ENCODE measurements at regions not wholly inside any gene's neighbourhood (a gene's known extent, or its start where the extent isn't known, plus 50 kb on each side); places are given as distances from the start of the nearest gene placed in this dataset.

- H3K36me3 ChIP-seq (ENCODE audit: control insufficient read depth in 1 of 2, insufficient read depth in 2 of 2, low read length in 2 of 2): no peaks in the 10 kb centered on the region
- H3K79me2 ChIP-seq (ENCODE audit: insufficient read depth, low read length): no peaks in the 10 kb centered on the region
- no peak for TF ChIP-seq SIN3A (IDR thresholded peaks at IDR 0.05; ENCODE audit: low read depth)
- no peak for TF ChIP-seq JUND (IDR thresholded peaks at IDR 0.05)
- TF ChIP-seq POLR2A (IDR thresholded peaks at IDR 0.05; ENCODE audit: borderline replicate concordance, extremely low read depth, insufficient read depth, insufficient read length): no peak
- no peak for TF ChIP-seq RAD21 (IDR thresholded peaks at IDR 0.05; ENCODE audit: low read depth)
- no peak for TF ChIP-seq ZNF274 (IDR thresholded peaks at IDR 0.05; ENCODE audit: low read depth, low read length)
- TF ChIP-seq MAX (IDR thresholded peaks at IDR 0.05): no peak
- TF ChIP-seq SRF (IDR thresholded peaks at IDR 0.05; ENCODE audit: low read depth): no peak
- TF ChIP-seq YY1 (IDR thresholded peaks at IDR 0.05; ENCODE audit: extremely low read depth, insufficient replicate concordance, low read depth, low read length): no peak
- no peak for TF ChIP-seq EGR1 (IDR thresholded peaks at IDR 0.05; ENCODE audit: low read depth)
- no peak for TF ChIP-seq ZFX (IDR thresholded peaks at IDR 0.05)
- TF ChIP-seq CTCF (IDR thresholded peaks at IDR 0.05 in 2 of 3, conservative IDR thresholded peaks at IDR 0.05 in 1 of 3; ENCODE audit: borderline replicate concordance in 1 of 3, insufficient read depth in 1 of 3, low read depth in 2 of 3, low read length in 2 of 3): no peak
- TF ChIP-seq CEBPB (IDR thresholded peaks at IDR 0.05; ENCODE audit: low read depth): no peak
- no peak for TF ChIP-seq FOSL1 (IDR thresholded peaks at IDR 0.05; ENCODE audit: low read depth)
- TF ChIP-seq TCF7L2 (IDR thresholded peaks at IDR 0.05; ENCODE audit: borderline replicate concordance, extremely low read depth, insufficient read depth, insufficient read length): no peak
- no peak overlapping the region for H3K27ac ChIP-seq (ENCODE audit: low read depth, low read length)
- DNase-seq (ENCODE audit: low read depth, low spot score) (no peak), ATAC-seq (no peak)
- no peak overlapping the region for H2AFZ ChIP-seq (ENCODE audit: low read depth, low read length, poor library complexity, severe bottlenecking)
- H3K9me3 ChIP-seq (ENCODE audit: control insufficient read depth in 1 of 2, insufficient read depth in 1 of 2, low read depth in 1 of 2, low read length in 2 of 2): peaks cover 2 to 5% of the 10 kb centered on the region in 2 experiments; a peak in 2 of 4 replicates
- H3K4me1 ChIP-seq (ENCODE audit: control insufficient read depth in 1 of 2, insufficient read depth in 2 of 2, low read length in 2 of 2): no peaks in the 10 kb centered on the region
- no peak overlapping the region for H3K4me2 ChIP-seq (ENCODE audit: low read length)
- intact Hi-C loops (cut with micrococcal nuclease): no loop called here
- ChIA-PET RAD21 (ENCODE audit: low non-redundant PET in 1 of 2, low total read pairs in 2 of 2, uncharacterized antibody in 2 of 2, unreplicated experiment in 2 of 2) (no interaction called here), POLR2A (no interaction called here), CTCF (no interaction called here)
- H3K9me2 ChIP-seq (ENCODE audit: insufficient read depth): no peaks in the 10 kb centered on the region
- no peaks in the 10 kb centered on the region for H4K20me1 ChIP-seq (ENCODE audit: insufficient read depth)
- H3K4me3 ChIP-seq (replicated peaks in 1 of 2; ENCODE audit: low read depth in 1 of 2, low read length in 2 of 2): no peak overlapping the region
- no TSS peak for BruUV-seq (replicated peaks)
- H3K27me3 ChIP-seq (ENCODE audit: insufficient read depth, low read length): no peaks in the 10 kb centered on the region
- H3K9ac ChIP-seq (ENCODE audit: low read length): no peak overlapping the region
Measured at GRCh38 chr1:219340796-219341195, 167.1 kb downstream of the LYPLAL1 start.

All from HCT116 (cell line).